Upper lobe of left lung (tissue), 6 donors: ENCODE measurements at regions not wholly inside any gene's neighbourhood (a gene's known extent, or its start where the extent isn't known, plus 50 kb on each side); places are given as distances from the start of the nearest gene placed in this dataset.

Source experiments
- ATAC-seq, 2 donors: fragments of 200-7000 bp; cut with Tn5 transposase; one replicate each; pipeline ENCODE4 v1.9.1; 2022; ENCODE audit warnings: mild to moderate bottlenecking in 2 of 2, moderate library complexity in 2 of 2; ENCODE audit not compliant: low FRiP score in 2 of 2
- DNase-seq, 2 donors: peaks; one replicate each; pipeline ENCODE4 v3.0.0-alpha.2; 2019 to 2020
- H3K27ac ChIP-seq, 4 donors: fragments of 200-600 bp; sonication (generic); one replicate each; pipeline ENCODE4 v1.5.1; 2016 to 2019
- H3K27me3 ChIP-seq, 4 donors: fragments of 200-600 bp; sonication (generic); one replicate each; pipeline ENCODE4 v1.5.1; 2017 to 2019
- H3K36me3 ChIP-seq, 4 donors: fragments of 200-600 bp; sonication (generic); one replicate each; pipeline ENCODE4 v1.5.1; 2016 to 2019
- H3K4me1 ChIP-seq, 4 donors: fragments of 200-600 bp; sonication (generic); one replicate each; pipeline ENCODE4 v1.5.1; 2018 to 2019
- H3K4me3 ChIP-seq, 4 donors: fragments of 200-600 bp; sonication (generic); one replicate each; pipeline ENCODE4 v1.5.1; 2017 to 2019; ENCODE audit warnings: mild to moderate bottlenecking in 2 of 4, moderate library complexity in 1 of 4
- H3K9me3 ChIP-seq, 4 donors: fragments of 200-600 bp; sonication (generic); one replicate each; pipeline ENCODE4 v1.5.1; 2018 to 2019
- CTCF ChIP-seq, 6 experiments: fragments of 450-650 bp in 4 of 6; fragments of 200-600 bp in 2 of 6; sonication (generic) in 2 of 6; IDR thresholded peaks; one replicate each; pipeline ENCODE4 v1.5.1; 2016 to 2019; ENCODE audit warnings: antibody characterized with exemption in 6 of 6
- EP300 ChIP-seq, 4 donors: sonication (generic); formaldehyde crosslinking; IDR thresholded peaks; one replicate each; pipeline ENCODE4 v1.5.1; 2017; ENCODE audit warnings: antibody characterized with exemption in 4 of 4, control low read depth in 2 of 4
- POLR2A ChIP-seq, 4 donors: fragments of 450-650 bp; IDR thresholded peaks; one replicate each; pipeline ENCODE4 v1.5.1; 2016 to 2017; ENCODE audit warnings: antibody characterized with exemption in 4 of 4, mild to moderate bottlenecking in 2 of 4
- POLR2AphosphoS5 ChIP-seq, 2 donors: sonication (generic); formaldehyde crosslinking; IDR thresholded peaks; one replicate each; pipeline ENCODE4 v1.5.1; 2017; ENCODE audit warnings: antibody characterized with exemption in 2 of 2
- WGBS, 2 donors: methylation state at CpG; one replicate each; pipeline ENCODE4 v1.1.5; 2017 to 2018; 5-methylcytosine and 5-hydroxymethylcytosine counted together
- donor health status: DM: no; HTN: no; CAD: no; lungs with moderate emphysema.
- donor health status: DM: no; HTN: yes; CAD: no; lungs with severe emphysema.

GRCh38 chr15:47443839-47444238 is 273.5 kb upstream of the SEMA6D start:
- Histone ChIP-seq H3K4me1 (no peaks in the 10 kb centered on the region), H3K27ac (no peak overlapping the region), H3K9me3 (no peaks in the 10 kb centered on the region), H3K4me3 (no peak overlapping the region), H3K27me3 (no peaks in the 10 kb centered on the region), H3K36me3 (no peaks in the 10 kb centered on the region)
- ATAC-seq: no peak
- no peak for TF ChIP-seq POLR2A (IDR thresholded peaks at IDR 0.05)
- no peak for TF ChIP-seq CTCF (IDR thresholded peaks at IDR 0.05)
- TF ChIP-seq POLR2AphosphoS5 (IDR thresholded peaks at IDR 0.05): no peak
- no peak for TF ChIP-seq EP300 (IDR thresholded peaks at IDR 0.05)
- WGBS, 2 donors: 84 to 87% methylated on average over 2 of the region's 2 CpGs
- no peak for DNase-seq

GRCh38 chr15:47445723-47446392 is 271.4 kb upstream of the SEMA6D start:
- no peak for ATAC-seq
- WGBS, 2 donors: 91 to 94% methylated on average over 9 of the region's 9 CpGs
- Histone ChIP-seq H3K27me3 (no peaks in the 10 kb centered on the region), H3K4me1 (no peaks in the 10 kb centered on the region), H3K27ac (no peak overlapping the region), H3K9me3 (no peaks in the 10 kb centered on the region), H3K36me3 (no peaks in the 10 kb centered on the region), H3K4me3 (no peak overlapping the region)
- no peak for DNase-seq
- no peak for TF ChIP-seq CTCF (IDR thresholded peaks at IDR 0.05)
- TF ChIP-seq EP300 (IDR thresholded peaks at IDR 0.05): no peak
- TF ChIP-seq POLR2A (IDR thresholded peaks at IDR 0.05): no peak
- TF ChIP-seq POLR2AphosphoS5 (IDR thresholded peaks at IDR 0.05): no peak

GRCh38 chr15:47460795-47461573 is 256.3 kb upstream of the SEMA6D start:
- Histone ChIP-seq H3K9me3 (no peaks in the 10 kb centered on the region), H3K4me3 (no peak overlapping the region), H3K36me3 (no peaks in the 10 kb centered on the region), H3K27me3 (no peaks in the 10 kb centered on the region), H3K27ac (no peak overlapping the region), H3K4me1 (no peaks in the 10 kb centered on the region)
- DNase-seq (no peak), ATAC-seq (peak in 1 of 2 donors; percentile 44)
- WGBS, 2 donors: 81 to 86% methylated on average over 4 of the region's 4 CpGs
- TF ChIP-seq EP300 (IDR thresholded peaks at IDR 0.05) (no peak), CTCF (IDR thresholded peaks at IDR 0.05) (no peak), POLR2A (IDR thresholded peaks at IDR 0.05) (no peak), POLR2AphosphoS5 (IDR thresholded peaks at IDR 0.05) (no peak)

- Histone ChIP-seq H3K27ac (no peak overlapping the region), H3K4me1 (no peaks in the 10 kb centered on the region), H3K4me3 (no peak overlapping the region), H3K36me3 (no peaks in the 10 kb centered on the region), H3K9me3 (no peaks in the 10 kb centered on the region), H3K27me3 (no peaks in the 10 kb centered on the region)
- DNase-seq (no peak), ATAC-seq (no peak)
- 90 to 92% methylated on average over 3 of the region's 3 CpGs for WGBS, 2 donors
- TF ChIP-seq EP300 (IDR thresholded peaks at IDR 0.05) (no peak), CTCF (IDR thresholded peaks at IDR 0.05) (no peak), POLR2A (IDR thresholded peaks at IDR 0.05) (no peak), POLR2AphosphoS5 (IDR thresholded peaks at IDR 0.05) (no peak)
Measured at GRCh38 chr15:47461652-47462141, 255.6 kb upstream of the SEMA6D start.
